GM10248 (cell line): ENCODE measurements at regions not wholly inside any gene's neighbourhood (a gene's known extent, or its start where the extent isn't known, plus 50 kb on each side); places are given as distances from the start of the nearest gene placed in this dataset.

Experiments
- CTCF ChIA-PET: fragments of 300-600 bp; sonication (Branson Sonifier 250); formaldehyde crosslinking; extraction: SDS; loops from one replicate; lab custom pipeline; 2021; ENCODE audit warnings: antibody characterized with exemption; lab: Yijun Ruan, JAX
- POLR2A ChIA-PET: fragments of 350-650 bp; sonication (Branson Sonifier 250); formaldehyde crosslinking; extraction: SDS; loops from one replicate; lab custom pipeline; 2020; ENCODE audit warnings: antibody characterized with exemption; lab: Yijun Ruan, JAX
- DNase-seq: peaks from one replicate; pipeline ENCODE4 v3.0.0; 2012; ENCODE audit errors: extremely low spot score
- CTCF ChIP-seq: IDR thresholded peaks from 2 replicates; pipeline ENCODE4 v1.5.1; 2012; ENCODE audit warnings: mild to moderate bottlenecking, low read depth; ENCODE audit errors: extremely low read depth, missing control alignments, control extremely low read depth

DNA sequence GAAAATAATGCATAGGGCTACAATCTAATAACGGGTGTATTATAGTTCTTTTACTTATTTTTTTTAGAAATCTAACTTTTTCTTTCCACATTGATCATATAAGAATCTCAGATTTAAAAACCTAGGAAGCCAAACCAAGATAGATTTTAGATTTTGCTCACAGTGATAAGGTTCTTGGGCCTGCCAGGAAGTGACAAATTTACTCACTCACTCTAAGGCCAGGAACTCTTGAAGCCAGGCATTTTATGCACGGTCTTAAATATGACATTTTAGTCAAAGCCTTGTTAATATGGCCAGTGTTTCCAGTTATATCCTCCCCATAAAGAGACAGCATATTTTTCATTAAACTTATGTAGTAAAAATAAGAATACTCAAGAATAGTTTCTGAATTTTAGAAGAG is 271.4 kb downstream of the SQOR start:
- DNase-seq, result no peak
- ChIA-PET POLR2A (no interaction called here), CTCF (no interaction called here)
- no peak for TF ChIP-seq CTCF

- CTCF ChIA-PET, result no interaction called here
These were observed 275.8 kb downstream of the SQOR start for GRCh38 chr15:45910671-45911070.

GRCh38 chr15:45913451-45913850 is 278.6 kb downstream of the SQOR start:
- DNase-seq, result no peak
- POLR2A ChIA-PET, result no interaction called here
- CTCF ChIA-PET, result no interaction called here
- TF ChIP-seq CTCF, result no peak

More at GRCh38 chr15:45910671-45911070, 275.8 kb downstream of the SQOR start:
- POLR2A ChIA-PET, result no interaction called here
- no peak for DNase-seq
- no peak for TF ChIP-seq CTCF

DNA sequence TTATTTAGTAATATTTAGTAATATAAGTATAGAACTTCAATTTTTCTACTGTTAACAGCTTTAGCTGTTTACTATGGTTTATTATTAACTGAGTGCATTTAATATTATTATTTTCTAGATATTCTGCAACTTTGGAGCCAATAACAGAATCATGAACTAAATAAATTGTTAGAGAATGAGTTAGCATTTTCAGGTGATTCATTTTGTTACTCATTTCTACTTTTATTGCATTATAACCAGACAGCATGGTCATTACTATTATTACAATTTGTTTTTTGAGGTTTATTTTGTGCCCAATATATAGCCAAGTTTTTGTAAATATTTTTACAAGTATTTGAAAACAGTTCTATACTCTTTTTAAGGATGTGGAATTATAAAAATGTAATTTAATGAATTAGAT is 279.6 kb downstream of the SQOR start:
- TF ChIP-seq CTCF, result no peak
- DNase-seq, result no peak
- ChIA-PET CTCF (no interaction called here), POLR2A (no interaction called here)

GRCh38 chr15:45918839-45919238 is 284.0 kb downstream of the SQOR start:
- no peak for DNase-seq
- CTCF ChIA-PET, result no interaction called here

GRCh38 chr15:45919806-45920205 is 285.0 kb downstream of the SQOR start:
- TF ChIP-seq CTCF, result no peak
- CTCF ChIA-PET, result no interaction called here
- POLR2A ChIA-PET, result no interaction called here
- DNase-seq, result no peak

More at GRCh38 chr15:45918839-45919238, 284.0 kb downstream of the SQOR start:
- no peak for TF ChIP-seq CTCF
- POLR2A ChIA-PET, result no interaction called here

GRCh38 chr15:45921376-45921775 is 286.5 kb downstream of the SQOR start:
- TF ChIP-seq CTCF, result no peak
- ChIA-PET POLR2A (no interaction called here), CTCF (no interaction called here)
- DNase-seq, result no peak
